ENCODE measurements at regions not wholly inside any gene's neighbourhood (a gene's known extent, or its start where the extent isn't known, plus 50 kb on each side); places are given as distances from the start of the nearest gene placed in this dataset.

DNA sequence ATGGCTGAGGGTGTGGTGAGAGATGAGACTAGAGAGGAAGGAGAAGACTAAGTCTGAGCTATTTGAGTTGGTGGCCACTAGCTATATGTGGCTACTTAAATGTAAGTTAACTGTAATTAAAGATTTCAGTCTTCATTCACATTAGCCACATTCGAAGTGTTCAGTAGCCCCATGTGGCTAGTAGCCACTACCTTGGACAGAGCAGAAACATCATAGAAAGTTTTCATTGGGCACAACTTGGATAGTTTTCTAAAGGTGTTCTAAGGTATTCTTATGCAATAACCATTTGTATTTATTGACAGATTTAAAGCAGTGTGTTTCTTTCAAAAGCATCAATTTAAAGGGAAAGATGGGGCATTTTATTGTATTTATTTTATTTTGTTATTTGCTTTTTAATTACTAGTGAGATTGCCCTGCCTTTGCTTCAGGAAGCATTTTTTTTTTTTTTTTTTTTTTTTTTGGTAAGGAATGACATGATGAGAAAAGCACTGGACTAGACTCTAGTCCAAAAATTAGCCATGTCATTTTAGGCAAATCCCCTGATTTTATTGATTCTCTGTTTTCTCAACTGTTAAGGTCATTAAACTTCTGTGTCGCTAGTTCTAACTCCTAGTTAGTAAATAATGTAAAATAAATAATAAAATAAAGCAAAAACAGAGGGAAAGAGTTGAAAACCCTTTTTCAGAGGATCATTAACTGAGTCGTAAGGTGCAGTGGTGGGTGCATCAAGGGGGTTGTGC, 153.0 kb upstream of the ROBO2 start:
- DNase-seq (ENCODE audit: low spot score) = no peak

DNA sequence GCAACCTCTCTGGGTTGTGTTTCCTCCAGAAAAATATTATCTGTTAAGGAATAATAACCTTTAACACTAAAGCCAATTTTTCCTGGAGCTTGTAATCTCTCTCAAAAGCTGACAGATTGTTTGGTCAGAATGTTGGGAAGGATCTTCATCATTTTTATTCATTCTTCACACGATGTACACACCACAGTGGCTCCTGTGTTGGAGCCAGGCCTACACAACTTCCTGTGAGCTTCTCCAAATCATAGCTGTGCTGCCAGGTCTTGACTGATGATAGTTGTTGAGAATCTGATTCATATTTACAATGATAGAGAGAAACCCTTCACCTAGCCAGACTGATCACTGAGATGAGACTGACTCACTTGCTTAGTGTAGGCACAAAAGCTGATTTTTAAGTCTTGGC, 151.0 kb upstream of the ROBO2 start:
- DNase-seq (ENCODE audit: low spot score) = no peak

DNA sequence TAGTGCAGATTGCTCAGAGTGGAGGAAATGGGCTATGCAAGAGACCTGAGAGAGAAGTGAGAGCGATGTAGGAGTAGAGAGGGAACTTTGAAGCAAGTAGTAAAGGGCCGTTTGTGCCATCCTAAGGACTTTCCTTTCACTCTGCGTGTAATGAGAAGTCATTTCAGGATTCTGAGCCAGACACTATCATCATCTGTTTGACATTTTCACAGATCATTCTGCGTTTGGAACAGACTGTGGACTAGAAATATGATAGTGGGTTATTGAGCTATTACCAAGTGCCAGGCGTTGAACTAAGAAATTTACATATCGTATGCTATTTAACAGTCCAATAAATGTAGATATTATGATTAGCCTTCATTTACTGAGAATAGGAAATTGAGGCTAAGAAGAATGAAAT, 150.0 kb upstream of the ROBO2 start:
- no peak for DNase-seq (ENCODE audit: low spot score)

DNA sequence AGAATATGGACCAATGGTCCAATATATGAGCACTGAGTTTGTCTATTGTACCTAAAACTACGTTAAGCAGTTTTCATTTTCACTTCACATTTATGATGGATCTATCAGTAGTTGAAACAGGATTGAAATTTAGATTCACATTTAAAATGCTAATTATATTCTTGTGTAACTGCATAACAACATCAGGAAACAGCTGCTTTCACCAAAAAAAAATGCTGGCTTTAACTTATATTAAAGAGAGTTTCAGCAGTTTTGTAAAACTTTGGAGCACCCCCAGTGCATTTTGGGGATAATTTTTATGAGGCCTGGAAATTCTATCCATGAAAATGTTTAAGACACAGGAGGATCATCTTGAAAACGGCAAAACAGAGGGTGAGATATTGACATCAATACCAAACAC, 142.8 kb upstream of the ROBO2 start:
- DNase-seq (ENCODE audit: low spot score) = no peak

DNA sequence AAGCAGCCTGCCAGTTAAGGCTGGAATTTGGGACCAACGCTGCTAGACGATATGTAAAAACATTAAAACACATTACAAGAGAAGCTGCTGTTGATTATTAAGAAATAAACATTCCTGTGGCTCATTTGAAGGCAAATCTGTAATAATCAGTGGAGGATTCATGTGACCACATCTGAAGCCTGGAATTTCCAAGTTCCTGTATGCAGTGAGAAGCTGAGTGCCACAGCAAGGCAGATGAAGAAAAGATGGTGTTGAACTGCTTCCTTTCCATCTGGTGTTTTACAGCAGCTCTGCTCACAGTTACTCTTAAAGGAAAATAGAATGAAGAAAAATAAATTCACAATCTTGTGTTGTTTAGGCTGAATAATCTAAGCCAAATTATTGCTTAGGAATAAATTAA, 139.3 kb upstream of the ROBO2 start:
- DNase-seq (ENCODE audit: low spot score) = no peak

DNA sequence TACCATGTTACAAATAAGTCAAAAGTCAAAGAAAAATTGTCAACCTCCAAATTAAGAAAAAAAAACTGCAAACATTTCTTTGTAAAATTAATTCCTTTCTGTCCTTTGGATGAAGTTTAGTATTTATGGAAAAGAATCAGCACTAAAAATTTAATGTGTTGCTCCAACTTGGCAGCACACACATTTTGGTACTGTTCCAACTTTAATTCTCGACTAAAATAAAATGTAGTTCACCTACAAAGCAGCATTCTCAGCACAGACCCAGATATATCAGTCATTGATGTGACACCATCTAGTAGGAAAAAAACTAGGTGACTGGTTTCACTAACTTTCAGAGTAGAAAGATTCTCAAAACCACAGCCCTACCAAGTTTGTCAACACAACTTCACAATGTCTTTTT, 131.7 kb upstream of the ROBO2 start:
- no peak for DNase-seq (ENCODE audit: low spot score)

DNA sequence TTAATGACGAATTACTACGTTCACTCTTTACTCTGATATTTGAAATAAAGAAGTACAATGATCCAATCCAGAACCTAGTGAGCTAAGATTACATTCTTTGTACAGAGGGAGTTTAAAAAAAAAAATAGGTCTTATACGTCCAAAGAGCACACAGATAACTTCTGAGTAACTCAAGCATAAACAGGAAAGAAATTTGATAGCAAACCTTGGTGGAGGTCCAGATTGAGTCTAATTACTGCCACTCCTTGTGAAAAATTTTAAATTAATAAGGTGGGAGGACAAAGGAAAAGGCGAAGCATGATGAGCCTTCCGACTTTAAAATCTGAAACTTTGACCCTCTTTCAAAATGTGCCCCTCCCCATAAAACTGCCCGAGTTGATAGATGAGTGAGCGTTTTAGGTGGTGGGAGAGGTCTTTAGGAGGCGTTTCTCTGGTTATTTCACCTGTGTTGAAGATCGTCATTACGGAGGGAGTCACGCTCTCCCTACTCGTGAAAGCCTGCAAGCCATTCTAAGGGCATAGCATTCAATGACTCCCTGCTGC, 127.0 kb upstream of the ROBO2 start:
- DNase-seq (ENCODE audit: low spot score) = no peak

DNA sequence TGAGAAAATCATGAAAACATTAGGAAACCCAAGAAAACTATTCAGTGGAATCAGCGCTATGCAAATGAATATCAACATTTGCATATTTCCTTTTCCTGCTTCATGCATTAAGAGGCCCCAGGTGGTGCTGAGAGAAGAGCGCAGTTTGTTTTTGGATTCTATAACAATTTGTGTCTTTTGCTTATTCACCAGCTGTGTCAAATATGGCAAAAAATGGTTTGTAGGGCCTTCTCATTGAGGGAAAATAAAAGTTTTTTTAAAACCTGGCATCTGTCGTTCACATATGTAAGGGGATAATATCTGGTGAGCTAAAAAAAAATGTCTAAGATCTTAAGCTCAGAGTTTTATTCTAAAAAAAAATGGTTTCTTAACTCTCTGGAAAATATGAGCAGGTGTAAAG, 122.5 kb upstream of the ROBO2 start:
- no peak for DNase-seq (ENCODE audit: low spot score)

DNA sequence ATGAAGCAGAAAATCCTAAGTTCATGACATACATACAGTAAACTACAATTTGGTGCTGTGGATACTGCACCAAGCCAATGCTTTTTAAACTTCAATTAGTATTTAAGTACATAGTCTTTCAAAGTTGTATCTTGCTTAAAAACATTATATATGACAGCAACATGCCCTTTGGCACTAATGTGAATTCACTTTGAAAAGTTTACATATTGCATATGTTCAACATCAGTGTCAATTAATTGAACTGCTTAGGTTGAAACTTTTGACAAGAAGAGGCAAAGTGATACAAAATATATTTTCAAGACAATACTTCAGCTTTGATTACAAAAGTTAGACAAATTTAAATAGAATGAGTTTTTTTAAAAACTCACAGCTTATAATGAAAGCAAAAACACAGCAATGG, 119.4 kb upstream of the ROBO2 start:
- DNase-seq (ENCODE audit: low spot score) = no peak

DNA sequence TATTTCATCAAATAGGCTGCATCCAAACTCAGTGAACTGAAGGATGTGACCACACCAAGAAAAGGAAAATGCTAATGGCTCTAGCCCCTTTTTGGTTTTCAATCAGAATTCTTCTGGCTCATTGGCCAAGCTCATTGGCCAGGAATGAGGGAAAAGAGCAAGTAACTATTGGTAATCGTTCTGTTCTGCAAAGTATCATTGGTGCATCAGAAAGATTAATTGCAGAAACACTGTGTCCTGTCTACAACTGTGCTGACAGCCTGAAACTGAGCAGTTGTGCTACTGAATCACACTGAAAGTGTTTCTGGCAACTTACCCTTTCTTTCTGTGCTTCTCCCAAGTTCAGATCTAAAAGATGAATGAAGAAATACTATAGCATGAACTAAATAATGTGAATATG, 116.4 kb upstream of the ROBO2 start:
- DNase-seq (ENCODE audit: low spot score) = no peak

DNA sequence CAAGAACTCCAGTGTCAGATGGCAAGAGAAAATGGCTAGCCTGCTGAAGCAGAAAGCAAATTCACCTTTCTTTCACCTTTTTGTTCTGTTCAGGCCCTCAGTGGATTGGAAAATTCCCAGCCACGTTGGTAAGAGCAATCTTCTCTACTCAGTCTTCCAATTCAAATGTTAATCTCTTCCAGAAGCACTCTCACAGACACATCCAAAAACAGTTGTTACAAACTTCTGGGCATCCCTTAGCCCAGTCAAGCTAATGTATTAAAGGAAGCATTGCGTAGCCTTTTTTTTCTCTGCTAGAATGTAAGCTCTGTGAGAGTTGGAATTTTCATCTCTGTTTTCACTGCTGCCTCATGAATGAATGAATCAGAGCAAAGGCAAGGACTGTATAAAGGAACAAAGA, 109.2 kb upstream of the ROBO2 start:
- no peak for DNase-seq (ENCODE audit: low spot score)

DNA sequence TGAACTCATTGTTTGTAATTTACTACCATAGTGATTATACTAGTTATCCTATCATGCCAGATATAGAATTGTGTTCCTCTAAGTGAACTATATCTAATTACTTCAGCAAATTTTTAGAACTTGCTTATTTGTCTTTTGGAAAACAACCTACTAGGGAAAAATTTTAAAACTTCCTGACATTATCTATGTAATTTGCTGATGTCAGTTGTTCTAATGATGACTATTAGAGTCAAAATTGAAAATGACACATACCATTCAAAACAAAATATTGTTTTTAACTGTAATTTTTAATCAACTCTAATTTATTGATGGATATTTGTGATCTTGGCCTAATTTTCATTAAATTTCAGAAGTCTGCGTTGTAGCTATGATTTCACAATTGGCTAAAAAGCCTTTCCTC, 106.7 kb upstream of the ROBO2 start:
- no peak for DNase-seq (ENCODE audit: low spot score)

DNA sequence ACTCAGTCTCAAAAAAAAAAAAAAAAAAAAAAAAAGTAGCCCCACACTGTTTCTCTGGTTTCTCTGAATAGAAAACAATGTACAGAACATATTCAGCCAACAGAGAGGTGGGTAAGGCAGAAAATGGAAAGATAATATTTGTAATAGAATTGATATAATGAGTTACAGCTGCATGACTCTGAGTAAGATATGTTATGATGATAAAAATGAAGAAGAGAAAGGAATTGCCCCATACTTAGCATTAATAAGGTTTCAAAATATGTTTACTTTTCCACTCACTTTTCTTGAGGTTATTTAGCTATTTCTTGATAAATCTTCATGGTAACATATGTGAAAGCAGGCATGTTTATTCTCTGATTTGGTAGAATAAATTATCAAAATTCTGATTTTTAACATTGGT, 100.9 kb upstream of the ROBO2 start:
- DNase-seq (ENCODE audit: low spot score) = no peak

DNA sequence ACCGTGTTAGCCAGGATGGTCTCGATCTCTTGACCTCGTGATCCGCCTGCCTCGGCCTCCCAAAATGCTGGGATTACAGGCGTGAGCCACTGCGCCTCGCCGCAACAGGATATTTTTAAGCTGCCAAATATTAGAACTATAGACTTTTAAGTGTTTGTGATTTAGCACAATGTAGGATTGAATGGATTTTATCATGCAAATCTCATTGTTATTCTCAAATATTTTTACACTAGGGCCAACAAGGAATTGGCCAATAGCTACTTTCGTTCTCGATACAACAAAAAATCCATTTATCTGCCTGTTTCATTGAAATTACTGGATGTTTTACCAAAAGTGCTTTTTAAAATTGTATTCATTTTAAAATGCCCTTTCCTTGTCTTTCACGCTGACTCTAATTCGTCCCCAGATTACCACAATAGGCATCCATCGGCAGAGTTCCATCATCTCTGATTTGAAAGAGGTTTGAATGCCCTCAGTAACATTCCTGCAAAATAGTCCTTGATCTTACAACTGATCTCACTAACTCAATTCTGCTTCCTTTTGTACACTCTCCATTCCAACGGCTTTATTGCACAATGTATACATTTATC, 99.6 kb upstream of the ROBO2 start:
- DNase-seq (ENCODE audit: low spot score) = no peak

DNA sequence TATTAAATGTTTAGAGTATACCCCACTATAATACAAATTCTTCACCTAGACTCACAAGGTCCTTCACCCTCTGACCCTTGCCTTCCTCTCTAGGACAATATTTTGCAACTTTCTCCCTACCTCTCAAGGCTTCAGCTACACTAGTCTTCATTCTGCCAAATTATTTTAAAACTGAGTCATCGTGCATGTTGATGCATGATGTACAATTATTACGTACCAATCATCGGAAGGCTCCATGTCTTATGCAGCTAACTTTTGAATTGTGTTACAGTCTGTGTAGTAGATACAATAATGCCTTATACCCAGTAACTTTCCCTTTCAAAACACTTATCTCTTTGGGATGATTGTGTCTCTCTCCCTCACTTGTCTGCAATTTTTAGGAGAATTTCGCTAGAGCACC, 98.5 kb upstream of the ROBO2 start:
- no peak for DNase-seq (ENCODE audit: low spot score)

DNA sequence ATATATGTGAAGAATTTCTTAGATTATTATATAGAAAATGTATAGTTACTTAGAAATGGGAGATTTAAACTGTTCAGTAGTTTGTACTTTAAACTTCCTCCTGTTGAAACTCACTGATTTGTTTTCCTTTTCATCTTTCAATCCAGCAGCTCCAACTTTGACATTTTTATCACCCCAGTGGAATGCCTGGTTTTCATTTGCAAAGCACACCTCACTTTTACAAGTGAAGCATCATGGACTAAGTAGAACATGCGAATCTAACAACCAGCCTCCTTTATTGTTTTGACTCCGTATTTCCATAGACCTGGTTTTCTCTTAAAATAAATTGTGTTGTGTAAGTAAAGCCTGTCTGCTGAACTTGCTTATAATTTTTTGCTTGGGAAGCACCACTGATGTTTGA, 97.8 kb upstream of the ROBO2 start:
- no peak for DNase-seq (ENCODE audit: low spot score)

DNA sequence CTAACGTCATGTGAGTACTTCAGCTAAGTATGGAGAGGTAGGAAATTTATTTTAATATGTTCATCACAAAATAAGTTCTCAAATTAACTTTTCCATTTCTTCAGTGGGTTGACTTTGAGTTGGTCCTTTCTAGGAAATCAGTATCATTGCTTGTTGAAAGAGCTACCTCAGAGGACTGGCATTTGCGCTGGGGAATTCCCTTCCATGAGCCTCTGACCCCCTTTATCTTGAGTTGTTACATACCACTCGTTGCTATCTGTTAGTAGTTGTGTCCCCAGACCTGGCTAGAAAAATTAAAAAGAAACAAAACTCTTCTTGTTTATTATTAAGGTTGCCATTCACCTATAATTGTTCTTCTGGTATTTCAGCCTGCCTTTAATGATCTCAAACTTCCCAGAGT, 96.8 kb upstream of the ROBO2 start:
- no peak for DNase-seq (ENCODE audit: low spot score)

DNA sequence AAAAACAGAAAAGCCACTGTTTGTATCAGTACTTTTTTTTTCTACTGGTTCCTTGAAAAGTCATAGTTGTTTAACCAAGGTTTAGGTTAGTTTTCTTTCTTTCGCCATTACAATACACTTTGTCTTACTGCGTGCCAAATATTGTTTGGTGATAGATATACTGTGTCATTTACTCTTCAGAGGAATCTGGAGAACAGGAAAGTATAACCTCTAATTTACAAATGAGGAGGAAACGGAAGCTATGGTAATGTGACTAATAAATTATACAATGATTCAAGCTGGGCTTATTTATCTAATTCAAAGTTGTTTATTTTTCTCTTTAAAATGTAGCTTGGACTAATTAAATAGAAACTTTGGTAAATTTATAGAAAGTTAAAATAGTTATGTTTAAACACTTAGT, 96.2 kb upstream of the ROBO2 start:
- no peak for DNase-seq (ENCODE audit: low spot score)

DNA sequence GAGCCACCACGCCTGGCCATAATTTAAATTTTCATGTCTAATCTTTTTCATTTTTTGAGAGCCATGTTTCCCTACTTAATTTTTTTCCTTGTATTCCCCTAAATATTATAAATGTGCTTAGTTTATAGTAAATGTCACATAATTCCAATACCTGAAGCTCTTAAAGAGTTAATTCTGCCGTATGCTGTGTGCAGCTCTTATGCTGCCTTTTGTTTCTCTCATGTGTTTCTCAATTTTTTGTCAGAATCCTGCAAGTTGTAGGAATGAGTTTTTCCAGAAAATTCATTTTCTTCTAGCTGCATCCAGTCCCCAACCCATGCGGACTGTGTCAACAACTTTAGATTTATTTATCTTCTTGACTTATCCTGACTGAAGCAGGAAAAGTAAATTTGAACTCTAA, 90.9 kb upstream of the ROBO2 start:
- no peak for DNase-seq (ENCODE audit: low spot score)

DNA sequence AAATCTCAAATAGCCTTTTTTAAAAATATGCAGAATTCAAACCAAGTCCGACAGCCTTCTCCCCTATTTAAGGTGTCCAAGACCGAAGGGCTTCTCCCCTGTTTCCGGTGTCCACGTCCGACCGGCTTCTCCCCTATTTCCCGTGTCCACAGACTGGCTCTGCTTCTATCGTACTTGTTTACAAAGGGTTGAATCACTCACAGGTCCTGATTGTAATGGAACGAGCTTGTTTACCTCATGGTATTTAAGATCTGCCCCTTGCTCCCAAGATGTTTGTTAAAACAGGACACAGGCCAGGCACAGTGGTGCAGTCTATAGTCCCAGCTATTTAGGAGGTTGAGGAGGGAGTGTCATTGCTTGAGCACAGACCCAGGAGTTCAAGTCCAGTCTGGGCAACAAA, 90.4 kb upstream of the ROBO2 start:
- no peak for DNase-seq (ENCODE audit: low spot score)

DNA sequence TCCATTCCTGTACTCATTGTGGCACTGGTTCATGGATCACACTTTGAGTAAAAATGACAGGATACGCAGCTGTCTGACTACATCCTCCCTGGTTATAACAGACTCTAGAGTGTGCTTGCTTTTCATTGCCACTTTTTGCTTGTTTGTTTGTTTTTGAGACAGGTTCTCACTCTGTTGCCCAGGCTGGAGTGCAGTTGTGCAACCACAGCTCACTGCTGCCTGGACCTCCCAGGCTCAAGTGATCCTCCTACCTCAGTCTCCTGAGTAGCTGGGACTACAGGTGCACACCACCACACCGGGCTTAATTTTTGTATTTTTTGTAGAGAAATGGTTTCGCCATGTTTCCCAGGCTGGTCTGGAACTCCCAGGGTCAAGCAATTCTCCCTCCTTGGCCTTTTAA, 89.3 kb upstream of the ROBO2 start:
- DNase-seq (ENCODE audit: low spot score) = no peak

DNA sequence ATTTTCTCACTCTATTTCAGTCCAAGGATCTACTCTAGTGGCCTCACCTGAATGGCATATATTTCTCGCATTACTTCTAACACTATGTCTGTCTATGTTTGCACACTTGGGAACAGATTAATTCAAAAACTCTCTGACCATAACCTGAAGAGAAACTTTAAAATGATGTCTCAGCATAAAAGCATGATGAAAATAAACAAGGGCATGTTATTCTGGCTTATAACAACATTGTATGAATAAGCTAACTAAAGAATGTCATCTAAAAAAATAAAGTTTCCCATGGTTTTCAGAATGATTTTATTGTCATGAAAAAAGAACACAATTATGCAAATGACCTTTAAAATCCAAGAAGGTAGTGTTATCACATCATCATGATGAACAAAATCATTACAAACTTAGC, 85.5 kb upstream of the ROBO2 start:
- DNase-seq (ENCODE audit: low spot score) = no peak

DNA sequence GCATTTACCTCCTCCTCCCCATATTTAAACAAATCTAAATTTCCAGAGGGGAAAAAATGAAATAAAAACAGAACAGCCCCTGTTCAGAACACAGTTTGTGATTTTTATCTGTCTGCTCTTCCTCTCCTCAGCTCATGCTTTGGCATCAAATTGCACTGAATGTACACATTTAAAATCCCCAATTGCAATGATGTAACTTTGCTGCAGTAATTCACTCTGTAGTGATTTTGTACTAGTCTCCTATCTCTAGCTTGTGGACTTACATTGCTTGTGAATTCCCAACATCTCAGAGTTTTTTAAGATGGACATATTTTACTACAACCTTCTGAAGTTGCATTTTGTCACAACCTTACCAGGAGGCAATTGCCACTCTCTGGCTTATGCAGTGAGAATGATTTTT, 81.6 kb upstream of the ROBO2 start:
- DNase-seq (ENCODE audit: low spot score) = no peak

DNA sequence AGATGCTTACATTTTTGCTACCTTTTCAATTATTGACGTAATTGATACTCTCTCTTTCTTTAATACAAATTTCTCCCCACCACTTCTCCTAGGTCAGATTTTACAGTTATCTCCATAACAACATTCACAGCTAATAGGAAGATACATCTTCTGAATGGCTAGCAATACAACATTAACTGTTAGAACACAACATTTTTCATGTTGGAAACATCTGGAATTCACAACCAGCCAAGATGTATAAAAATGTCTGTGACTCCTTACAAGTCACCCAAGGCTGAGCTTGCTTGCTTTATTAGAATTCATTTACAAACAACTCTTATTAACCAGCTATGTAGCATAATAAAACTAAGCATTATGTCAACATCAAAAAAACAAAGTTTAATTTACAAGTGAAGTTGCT, 81.0 kb upstream of the ROBO2 start:
- no peak for DNase-seq (ENCODE audit: low spot score)

Data from HT-29 (cell line).